DMS 273 treated with DMSO at 0.1 percent for 48 hours (cell line): ENCODE measurements at regions not wholly inside any gene's neighbourhood (a gene's known extent, or its start where the extent isn't known, plus 50 kb on each side); places are given as distances from the start of the nearest gene placed in this dataset.
A peak's percentile ranks its signal among the peaks of the same experiment; 100 is the strongest.

Experiments
- DNase-seq: peaks from one replicate; lab custom pipeline; 2025; lab: John Stamatoyannopoulos, UW

DNA sequence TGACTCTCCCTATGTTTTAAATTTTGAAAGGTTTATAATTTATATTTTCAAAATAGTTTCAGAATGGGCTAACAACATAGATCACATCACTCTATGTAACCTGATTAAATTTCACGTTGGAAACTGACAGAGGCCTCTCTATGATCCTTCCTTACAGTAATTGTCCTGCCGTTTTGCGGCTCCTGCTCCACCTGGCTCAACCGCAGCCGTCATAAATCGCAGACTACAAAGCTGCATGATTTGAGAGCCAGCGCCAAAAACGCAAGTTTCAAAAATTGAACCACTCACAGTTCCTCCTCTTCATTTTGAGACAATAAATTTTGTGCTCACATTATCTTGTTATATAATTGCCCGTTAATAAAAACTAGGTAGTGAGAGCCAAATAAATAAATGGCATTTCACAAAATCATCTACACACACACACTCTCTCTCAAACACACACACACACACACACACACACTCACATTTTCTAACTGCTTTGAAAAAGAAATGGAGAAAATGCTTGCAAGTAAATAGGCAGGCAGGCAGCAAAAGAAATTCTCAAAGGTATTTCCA, 263.1 kb upstream of the PSMD7 start:
- no peak for DNase-seq

DNA sequence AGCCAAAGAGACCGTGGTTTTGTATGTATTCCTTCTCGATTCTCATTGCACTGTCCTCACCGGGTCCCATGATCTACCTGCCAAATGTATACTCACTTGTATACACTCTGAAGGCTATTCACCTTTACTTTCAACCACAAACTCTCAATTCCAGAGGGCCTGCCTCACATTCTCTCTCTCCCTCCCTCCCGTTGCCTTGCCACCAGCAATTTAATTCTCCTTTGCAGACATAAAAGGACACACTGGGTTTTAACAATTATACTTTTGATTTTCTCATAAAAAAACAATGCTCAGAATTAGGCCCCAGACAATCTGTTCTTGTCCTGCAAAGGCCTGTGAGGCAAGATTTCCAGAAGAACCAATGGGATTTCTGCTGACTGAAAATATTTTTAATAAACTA, 265.1 kb upstream of the PSMD7 start:
- no peak for DNase-seq

DNA sequence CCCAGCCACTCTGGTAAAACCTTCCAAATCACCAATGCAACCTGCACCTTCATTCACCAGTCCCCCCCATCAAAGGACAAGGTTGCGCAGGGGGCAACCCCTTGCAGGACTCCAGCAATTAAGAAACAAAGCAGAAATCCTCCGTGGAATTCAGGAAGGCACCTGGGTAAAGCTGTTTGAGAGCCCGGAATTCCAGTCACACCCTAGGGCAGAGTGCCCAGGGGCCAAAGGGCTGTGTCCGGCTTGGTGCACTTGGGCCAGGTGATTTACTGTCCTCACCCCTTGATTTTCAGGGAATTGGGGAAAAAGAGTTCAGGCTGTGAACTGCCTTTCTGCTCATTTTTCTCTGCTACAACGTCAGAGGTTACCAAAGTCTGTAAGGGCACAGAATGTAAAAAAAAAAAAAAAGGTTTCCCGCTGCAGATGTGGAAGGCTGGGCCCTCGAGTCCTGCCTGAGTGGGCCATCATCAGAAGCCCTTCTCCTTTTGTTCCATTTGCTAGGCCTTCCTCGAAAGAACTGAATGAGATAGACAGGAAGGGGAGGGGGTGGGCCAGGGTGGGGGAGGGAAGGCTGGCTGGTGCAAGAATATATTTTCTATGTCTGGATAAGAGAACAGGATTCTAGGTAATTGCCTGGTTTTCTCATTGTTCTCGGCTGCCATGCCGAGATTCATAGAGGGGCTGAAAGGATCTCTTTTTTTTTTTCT, 266.5 kb upstream of the PSMD7 start:
- no peak for DNase-seq

DNA sequence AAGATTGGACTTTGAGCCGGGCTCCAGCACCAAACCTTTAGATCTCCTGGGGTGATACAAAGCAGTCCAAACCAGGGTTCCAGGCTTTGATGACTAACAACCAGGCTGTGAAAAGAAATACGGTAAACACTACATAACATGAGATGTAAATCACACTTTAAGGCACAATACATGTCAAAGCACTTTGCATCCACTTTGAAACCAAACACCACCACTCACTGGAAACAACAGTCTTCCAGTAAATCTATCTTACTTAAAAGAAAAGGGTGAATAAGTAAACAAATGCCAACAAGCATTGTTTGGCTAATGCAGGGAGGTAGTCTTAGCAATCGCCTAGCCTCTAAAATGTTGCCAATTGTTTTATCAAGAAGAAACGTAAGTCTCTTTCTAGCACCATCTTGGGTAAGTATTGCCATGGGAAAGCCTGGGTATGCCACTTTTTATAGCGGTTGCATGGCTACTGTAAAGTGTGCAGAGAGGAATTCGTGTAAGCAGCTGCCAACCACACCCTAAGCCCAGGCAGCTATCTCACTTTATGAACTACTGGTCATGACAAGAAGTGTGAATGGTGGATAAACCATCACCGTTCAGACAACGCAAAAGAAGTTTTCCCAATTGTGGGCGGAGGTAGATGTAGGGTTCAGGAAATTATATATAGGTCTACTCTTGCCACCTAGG, 267.4 kb upstream of the PSMD7 start:
- no peak for DNase-seq

DNA sequence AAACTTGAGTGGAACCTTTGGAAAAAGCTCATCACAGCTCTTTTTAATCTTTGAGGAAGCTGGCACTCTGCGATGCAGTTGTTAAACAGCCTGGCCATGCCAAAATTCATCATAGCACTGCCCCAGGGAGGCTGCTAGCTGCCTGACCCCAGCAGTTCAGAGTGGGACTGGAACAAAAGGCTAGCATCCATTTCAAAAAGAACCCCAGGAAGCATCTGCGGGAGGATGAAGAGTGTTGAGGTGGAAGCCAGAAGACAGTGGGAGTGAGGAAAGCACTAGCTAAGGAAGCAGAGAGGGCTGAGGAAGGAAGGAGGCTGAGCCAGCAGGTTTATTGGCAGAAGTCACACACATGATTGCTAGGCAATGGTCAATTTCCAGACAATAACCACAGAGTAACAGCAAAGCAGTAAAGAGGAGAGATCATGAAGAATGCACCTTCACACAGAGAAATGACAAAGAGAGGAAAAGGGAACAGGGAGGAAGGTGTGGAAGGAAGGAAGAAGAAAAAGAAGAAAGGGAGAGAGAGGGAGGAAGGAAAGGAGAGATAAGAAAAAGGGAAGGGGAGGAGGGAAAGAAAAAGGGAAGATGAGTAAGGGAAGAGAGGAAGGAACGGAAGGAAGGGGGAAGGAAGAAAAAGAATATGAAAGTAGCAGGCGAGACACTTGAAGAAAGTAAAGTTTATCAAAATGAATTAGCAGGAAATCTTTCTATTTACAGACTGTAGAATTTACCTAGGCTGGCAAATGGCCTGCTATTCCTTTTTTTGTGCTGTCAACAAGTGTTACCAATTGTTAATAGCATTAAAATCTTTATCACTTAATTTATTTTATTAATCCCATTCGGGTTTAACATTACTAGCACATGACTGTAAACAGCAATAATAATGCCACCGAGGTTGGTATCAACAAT, 270.0 kb upstream of the PSMD7 start:
- no peak for DNase-seq

DNA sequence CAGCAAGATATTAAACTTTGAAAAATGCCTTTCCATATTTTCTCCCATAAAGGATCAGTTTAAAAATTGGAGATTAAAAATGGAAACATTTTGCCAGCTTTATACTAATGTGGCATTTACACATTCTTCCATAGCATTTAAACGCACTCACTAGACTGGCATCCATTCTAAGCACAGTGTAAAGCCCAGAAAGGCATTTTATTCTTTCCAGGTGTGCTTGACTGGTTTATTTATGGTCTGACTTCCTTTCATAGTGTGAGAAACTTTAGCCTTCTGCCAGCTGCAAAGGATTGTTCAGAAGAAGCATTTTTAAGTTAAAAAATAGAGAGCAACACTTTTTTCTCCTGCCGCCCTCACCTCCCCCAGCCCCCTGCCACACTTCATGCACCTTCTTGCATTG, 271.7 kb upstream of the PSMD7 start:
- no peak for DNase-seq

DNA sequence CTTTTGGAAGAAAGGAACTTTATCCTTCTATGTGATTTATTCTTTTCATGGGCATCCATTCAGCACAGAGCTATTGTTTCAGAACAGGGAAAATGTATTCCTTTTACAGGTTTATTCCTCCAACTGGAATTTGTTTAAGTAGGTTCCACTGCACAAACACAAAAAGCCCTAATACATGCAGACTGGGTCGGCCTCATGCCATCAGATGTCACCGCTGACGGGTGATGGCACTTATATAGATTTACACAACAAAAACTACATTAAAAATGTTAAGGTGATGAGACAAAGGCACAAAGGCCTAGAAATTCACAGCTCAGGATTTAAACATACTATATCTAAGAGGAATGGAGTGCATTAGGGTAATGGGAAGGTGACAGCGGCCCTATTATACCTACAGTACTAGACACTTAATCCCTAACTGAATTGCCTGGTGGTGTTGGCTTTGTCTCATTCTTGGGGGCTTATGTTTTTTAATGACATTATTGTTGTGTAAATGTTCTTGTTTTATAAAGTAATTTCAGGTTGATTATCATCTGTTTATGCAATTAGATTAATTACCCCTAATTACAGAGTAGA, 276.4 kb upstream of the PSMD7 start:
- no peak for DNase-seq

DNA sequence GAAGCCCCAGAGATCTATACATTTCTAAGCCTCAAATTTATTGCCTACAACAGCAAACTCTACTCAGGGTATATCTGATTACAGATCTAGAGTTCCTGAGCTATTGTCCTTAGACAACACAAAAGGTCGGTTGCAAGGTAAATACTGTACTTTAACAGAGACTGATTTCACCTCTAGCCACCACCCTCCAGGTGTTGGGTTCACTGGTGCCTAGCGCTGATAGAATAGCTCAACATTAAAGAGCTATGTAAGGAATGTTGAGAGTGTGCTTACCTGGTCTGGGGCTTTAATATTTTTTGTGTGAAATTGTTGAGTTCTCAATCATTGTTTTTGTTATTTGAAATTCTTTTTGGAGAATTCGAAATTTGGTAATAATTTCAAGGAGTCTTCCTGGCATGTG, 277.0 kb upstream of the PSMD7 start:
- no peak for DNase-seq

DNA sequence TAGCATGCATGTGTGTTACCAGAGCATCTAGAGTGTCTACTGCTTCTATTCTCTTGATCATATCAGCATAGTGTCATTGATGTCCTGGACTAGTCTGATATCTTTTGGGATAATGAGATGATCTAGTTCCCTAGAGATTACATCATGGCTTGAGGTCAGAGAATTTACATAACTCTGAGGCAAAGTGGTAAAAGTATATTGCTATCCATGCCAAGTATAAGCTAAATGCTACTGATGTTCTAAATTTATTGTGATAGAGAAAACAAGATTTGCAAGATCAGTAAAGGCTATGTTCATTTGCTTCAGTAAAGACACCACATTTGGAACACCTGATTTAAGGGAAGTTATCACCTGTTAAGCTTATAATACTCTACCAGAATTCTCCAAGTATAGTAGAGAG, 280.7 kb upstream of the PSMD7 start:
- no peak for DNase-seq

DNA sequence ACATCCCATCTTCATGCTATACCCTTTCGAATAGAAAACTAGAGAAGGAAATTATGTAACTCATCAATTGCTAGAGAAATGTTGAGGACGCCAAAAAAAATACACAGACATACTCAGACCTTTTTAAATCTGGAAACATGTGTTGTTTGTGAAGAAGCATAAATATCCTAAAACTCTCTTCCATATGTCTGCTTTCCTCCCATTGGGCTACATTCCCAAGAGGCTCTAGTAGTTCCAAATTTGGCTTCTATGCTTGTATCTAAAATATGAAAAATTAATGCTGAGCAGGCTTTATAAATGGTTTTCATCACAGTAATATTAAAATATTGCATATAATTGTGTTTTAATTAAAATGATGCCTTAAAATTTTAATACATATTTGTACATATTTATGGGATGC, 297.9 kb upstream of the PSMD7 start:
- no peak for DNase-seq

DNA sequence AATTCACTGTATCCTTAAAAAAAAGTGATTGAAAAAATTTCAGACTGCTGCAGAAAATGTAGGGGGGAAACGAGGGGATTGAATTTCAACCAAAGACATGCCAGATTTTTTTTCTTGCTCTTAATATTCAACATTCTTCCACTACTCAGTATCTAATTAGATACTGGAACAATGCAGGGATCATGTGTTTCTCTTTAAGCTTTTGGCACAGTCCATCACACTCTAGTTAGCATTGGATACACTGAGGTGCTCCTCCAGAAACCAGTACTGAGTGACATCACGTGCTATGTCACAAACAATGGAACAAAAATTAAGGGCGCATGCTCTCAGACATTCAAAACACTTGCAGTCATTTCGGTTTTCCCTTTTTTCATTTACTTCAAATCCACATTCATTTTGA, 298.6 kb upstream of the PSMD7 start:
- DNase-seq: no peak

DNA sequence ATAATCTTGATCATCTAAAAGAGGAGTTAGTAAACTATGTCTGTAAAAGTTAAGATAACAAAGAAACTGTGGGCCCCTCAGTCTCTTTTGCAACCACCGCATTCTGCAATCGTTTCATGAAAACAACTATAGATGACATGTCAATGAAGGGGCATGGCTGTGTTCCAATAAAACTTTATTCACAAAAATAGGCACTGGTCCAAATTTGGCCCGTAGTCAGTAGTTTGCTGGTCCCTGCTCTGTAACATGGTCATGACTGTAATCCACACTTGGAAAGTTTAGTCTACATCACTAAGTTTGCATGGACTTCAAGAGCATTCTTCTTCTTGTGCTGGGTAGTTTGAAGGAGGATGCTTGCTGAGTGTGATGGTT, 299.3 kb upstream of the PSMD7 start:
- no peak for DNase-seq

DNA sequence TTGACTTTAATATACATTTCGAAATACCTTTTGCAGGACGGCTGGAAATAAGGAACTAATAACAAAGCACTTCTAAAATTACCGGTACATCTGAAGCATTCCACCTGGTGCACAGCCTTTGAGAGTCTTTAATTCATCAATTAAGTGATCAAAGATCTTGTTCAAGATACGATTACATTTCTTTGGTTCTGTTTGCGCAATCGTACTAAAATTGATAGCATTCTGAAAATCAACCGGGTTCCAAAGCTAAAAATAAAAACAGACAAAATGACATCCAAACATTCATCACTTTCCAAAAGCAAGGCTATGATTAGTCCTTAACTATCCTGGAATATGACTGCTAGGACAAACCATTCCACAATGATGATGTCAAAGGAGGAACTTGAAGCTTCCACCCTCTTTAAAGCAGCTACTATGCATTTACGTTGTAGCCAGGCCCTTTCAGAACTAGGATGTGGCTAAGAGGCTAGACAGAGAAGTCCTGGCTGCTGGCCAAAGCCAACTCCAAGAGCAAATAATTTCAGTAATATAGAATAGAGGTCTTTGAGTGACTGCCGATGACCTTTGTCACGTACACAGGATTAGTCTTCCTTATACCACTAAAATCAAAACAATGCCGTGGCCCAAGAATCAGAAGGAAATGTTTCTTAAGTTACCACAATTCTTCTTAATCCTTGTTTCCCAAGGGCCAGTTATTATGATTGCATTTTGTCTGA, 299.8 kb upstream of the PSMD7 start:
- DNase-seq: no peak

DNA sequence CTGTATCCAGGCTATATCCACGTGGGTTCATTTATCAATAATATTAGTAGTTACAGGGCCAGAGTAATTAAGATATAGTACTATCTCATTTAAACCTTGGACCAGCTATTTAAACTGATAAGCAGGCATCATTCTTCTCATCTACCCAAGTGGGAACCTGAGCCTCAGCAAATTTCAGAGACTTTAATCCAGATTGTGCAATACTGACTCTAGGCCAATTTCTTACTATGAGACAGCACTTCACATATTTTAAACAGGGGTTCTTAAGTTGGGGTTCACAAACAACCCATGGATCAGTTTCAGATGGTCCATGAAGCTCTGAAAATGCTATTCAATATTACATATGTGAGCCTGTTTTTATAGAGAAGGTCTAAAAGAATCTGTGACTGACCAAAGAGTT, 302.7 kb upstream of the PSMD7 start:
- no peak for DNase-seq

DNA sequence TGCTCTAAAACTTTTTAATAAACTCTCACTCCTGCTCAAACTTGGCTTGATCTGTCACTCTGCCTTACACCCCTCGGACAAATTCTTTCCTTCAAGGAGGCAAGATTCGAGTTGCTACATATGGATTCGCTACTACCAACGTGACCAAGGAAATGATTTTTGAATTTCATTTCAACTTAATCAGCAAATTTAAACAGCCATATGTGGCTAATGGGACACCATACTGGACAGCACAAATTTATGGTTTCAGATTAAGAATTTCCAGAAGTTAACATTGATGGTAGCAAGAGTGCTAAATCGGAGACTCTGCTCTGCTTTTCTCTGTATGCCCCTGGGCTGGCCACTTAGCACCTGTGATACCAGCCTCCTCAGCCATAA, 318.2 kb upstream of the PSMD7 start:
- no peak for DNase-seq

DNA sequence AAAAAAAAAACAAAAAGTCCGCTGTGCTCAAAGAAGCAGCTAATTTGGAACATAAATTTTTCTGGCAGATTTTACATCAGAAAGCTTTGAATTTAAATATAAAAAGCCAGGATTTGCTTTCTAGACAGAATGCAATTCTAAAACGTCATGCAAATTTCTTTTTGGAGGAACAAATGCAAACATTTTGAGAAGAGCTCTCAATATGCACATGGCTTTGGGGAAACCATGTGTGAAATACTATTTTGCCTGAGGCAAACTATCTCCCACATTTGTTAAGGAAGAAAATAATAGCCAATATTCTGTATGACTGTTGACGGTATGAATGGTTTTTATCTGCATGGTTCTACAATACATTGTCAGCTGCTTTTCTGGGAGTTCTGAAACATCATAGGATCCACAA, 320.0 kb upstream of the PSMD7 start:
- DNase-seq: no peak

DNA sequence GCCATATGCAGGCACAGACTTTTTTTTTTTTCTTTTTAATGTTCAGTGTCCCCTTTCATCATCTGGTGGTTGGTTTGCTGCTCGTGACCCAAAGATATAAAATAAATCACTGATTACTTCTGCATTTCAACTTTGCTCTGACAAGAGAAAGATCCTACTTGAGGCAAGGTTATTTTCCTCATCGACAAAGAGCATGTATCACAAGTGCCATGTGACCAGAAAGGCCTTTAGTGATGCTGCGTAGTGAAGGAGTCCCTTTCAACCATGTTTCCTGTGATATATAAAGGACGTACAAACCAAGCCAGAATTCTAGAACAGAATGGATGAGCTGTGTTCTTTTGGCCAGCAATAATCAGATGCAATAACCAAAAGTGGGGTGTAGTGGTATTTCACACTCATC, 323.4 kb upstream of the PSMD7 start:
- DNase-seq: no peak

DNA sequence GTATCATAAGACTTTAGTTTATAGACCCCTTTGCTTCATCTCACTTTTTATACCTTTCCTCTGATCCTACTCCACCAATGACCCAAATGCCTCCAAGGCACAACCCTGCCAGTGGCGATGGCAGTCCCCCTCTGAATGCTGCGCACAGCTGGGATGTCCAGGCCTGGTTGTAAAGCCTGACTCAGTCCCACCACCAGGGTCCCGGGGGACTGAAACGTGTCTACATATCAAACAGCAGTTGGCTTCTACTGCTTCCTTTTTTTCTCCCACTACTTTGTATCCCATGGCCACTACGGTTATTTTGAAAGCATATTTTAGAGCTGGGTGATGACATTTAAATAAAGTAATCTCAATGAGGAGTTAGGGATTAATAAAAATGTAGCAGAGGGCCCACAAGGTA, 329.8 kb upstream of the PSMD7 start:
- no peak for DNase-seq

DNA sequence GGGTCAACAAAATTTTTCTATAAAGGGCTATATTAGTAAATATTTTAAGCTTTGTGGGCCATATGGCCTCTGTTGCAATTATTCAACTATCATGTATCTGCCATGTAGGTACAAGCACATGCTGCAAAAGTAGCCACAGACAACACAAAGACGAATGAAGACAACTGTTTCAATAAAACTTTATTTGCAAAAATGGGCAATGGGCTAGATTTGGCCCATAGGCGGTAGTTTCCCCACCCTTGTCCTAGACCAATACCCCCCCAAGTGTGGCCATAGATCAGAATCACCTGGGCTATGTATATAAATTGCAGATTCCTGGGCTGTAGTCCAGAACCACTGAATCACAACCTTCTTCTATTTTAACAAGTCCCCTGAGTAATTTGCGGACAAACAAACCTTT, 331.0 kb upstream of the PSMD7 start:
- no peak for DNase-seq

DNA sequence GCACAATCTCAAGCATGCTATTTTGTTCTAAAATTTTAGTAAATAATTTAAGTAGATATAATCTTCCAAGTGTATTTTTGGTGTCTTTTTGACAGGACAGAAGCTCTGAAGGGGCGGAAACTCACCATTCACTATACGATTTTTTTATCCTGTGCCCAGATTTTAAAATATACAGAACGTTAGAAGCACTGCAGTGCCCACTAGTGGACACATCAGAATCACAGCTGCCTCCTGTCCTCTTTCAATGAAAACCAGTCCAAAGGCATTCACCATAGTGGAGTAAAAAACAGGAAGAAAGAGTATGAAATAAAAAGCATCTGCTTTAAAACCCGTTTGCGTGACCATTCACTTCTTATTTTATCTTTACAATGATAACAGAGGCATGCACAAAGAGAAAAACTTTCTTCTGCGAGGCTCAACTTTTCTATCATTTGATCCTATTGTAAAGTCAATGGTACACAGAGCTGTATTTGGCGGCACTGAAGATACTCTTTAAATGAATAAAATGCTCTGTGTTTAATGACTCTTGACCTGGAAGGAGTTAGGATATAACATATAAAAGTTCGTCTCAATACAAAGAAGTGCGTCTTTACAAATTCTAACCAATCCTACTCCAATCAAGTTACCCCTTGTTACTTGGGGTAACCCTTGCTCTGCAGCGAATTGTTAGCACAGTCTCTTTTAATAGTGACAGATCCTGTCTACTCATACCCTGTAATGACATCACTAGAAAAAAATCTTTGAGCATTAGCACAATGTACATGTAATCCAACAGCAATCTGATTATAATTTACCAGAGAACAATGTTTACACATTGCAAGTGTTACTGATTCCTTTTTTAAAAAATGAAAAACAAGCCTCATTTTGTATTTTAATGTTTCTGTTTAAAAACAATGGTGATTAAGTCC, 339.8 kb upstream of the PSMD7 start:
- DNase-seq: peak; percentile 18

DNA sequence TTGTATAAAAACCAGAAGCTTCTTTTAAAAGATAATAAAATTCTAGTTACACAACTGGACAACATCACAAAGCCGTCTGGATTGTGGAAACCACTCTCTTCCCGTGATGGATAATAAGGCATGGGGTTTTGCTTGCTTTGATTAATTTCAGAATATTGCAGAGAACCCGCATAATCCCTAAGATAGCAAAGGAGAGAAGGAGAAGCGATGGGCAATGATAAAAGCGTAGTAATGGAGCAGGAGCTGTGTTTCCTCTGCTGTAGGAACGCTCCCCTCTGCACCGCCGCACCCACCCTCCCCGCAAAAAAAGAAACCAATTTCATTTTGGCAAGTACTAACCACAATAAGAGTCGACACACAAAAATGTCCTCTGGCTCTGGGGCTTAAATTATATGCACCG, 340.9 kb upstream of the PSMD7 start:
- DNase-seq: no peak
